ENCODE measurements at regions not wholly inside any gene's neighbourhood (a gene's known extent, or its start where the extent isn't known, plus 50 kb on each side); places are given as distances from the start of the nearest gene placed in this dataset.
"Not testable (repeated sequence)": the region's sequence is repeated elsewhere in the genome, so short reads cannot be mapped to it uniquely, and the experiment has no call there.

- not testable (repeated sequence) for TF ChIP-seq CTCF (conservative IDR thresholded peaks at IDR 0.05 in 1 of 2, IDR thresholded peaks at IDR 0.05 in 1 of 2; ENCODE audit: extremely low read depth in 1 of 2, insufficient read depth in 1 of 2, low read depth in 1 of 2, low read length in 2 of 2); EZH2 (IDR thresholded peaks at IDR 0.05; ENCODE audit: borderline replicate concordance, low read length)
Measured at GRCh38 chr2:111345439-111345838, 224.7 kb downstream of the BCL2L11 start.

Measured in mammary epithelial cell (primary cell).